ENCODE measurements at regions not wholly inside any gene's neighbourhood (a gene's known extent, or its start where the extent isn't known, plus 50 kb on each side); places are given as distances from the start of the nearest gene placed in this dataset.
"Not testable (repeated sequence)": the region's sequence is repeated elsewhere in the genome, so short reads cannot be mapped to it uniquely, and the experiment has no call there.

GRCh38 chr4:103289186-103289585 lies 91.0 kb upstream of the CENPE start:
- no peak for TF ChIP-seq CTCF (IDR thresholded peaks at IDR 0.05)
- TF ChIP-seq POLR2A (IDR thresholded peaks at IDR 0.05): no peak
- TF ChIP-seq POLR2AphosphoS5 (IDR thresholded peaks at IDR 0.05; ENCODE audit: insufficient read depth in 1 of 2, low read depth in 1 of 2): no peak
- Histone ChIP-seq H3K27me3 (no peaks in the 10 kb centered on the region), H3K4me1 (no peaks in the 10 kb centered on the region), H3K9me3 (no peaks in the 10 kb centered on the region), H3K4me3 (no peak overlapping the region), H3K36me3 (no peaks in the 10 kb centered on the region), H3K27ac (no peak overlapping the region)
- no peak for DNase-seq (ENCODE audit: extremely low spot score in 2 of 2)
- intact Hi-C loops (cut with DNase I): no loop called here

- Histone ChIP-seq H3K27me3 (no peaks in the 10 kb centered on the region), H3K27ac (no peak overlapping the region), H3K9me3 (no peaks in the 10 kb centered on the region), H3K4me3 (no peak overlapping the region), H3K36me3 (no peaks in the 10 kb centered on the region), H3K4me1 (no peaks in the 10 kb centered on the region)
- intact Hi-C loops (cut with DNase I): no loop called here
- TF ChIP-seq POLR2AphosphoS5 (IDR thresholded peaks at IDR 0.05; ENCODE audit: insufficient read depth in 1 of 2, low read depth in 1 of 2): no peak
- TF ChIP-seq POLR2A (IDR thresholded peaks at IDR 0.05): no peak
- no peak for TF ChIP-seq CTCF (IDR thresholded peaks at IDR 0.05)
- no peak for DNase-seq (ENCODE audit: extremely low spot score in 2 of 2)
Measured at GRCh38 chr4:103272174-103272573, 74.0 kb upstream of the CENPE start.

GRCh38 chr4:103268746-103269145 lies 70.6 kb upstream of the CENPE start:
- Histone ChIP-seq H3K9me3 (no peaks in the 10 kb centered on the region), H3K4me1 (no peaks in the 10 kb centered on the region), H3K27ac (no peak overlapping the region), H3K27me3 (no peaks in the 10 kb centered on the region), H3K4me3 (no peak overlapping the region), H3K36me3 (no peaks in the 10 kb centered on the region)
- intact Hi-C loops (cut with DNase I): no loop called here
- TF ChIP-seq CTCF (IDR thresholded peaks at IDR 0.05) (no peak), POLR2AphosphoS5 (IDR thresholded peaks at IDR 0.05; ENCODE audit: insufficient read depth in 1 of 2, low read depth in 1 of 2) (no peak), POLR2A (IDR thresholded peaks at IDR 0.05) (no peak)
- DNase-seq (ENCODE audit: extremely low spot score in 2 of 2): no peak

- Histone ChIP-seq H3K27ac (no peak overlapping the region), H3K27me3 (no peaks in the 10 kb centered on the region), H3K4me1 (no peaks in the 10 kb centered on the region), H3K9me3 (no peaks in the 10 kb centered on the region), H3K4me3 (no peak overlapping the region), H3K36me3 (no peaks in the 10 kb centered on the region)
- intact Hi-C loops (cut with DNase I): no loop called here
- TF ChIP-seq POLR2A (IDR thresholded peaks at IDR 0.05): no peak
- TF ChIP-seq CTCF (IDR thresholded peaks at IDR 0.05): no peak
- TF ChIP-seq POLR2AphosphoS5 (IDR thresholded peaks at IDR 0.05; ENCODE audit: insufficient read depth in 1 of 2, low read depth in 1 of 2): no peak
- no peak for DNase-seq (ENCODE audit: extremely low spot score in 2 of 2)
Measured at GRCh38 chr4:103264905-103265304, 66.8 kb upstream of the CENPE start.

- DNase-seq (ENCODE audit: extremely low spot score in 2 of 2); H3K27ac ChIP-seq; H3K9me3 ChIP-seq; H3K4me3 ChIP-seq; intact Hi-C loops (cut with DNase I); H3K4me1 ChIP-seq; H3K27me3 ChIP-seq; H3K36me3 ChIP-seq: not testable (repeated sequence)
Measured at GRCh38 chr4:103256068-103256467, 57.9 kb upstream of the CENPE start.
